HCT116 (cell line): ENCODE measurements at regions not wholly inside any gene's neighbourhood (a gene's known extent, or its start where the extent isn't known, plus 50 kb on each side); places are given as distances from the start of the nearest gene placed in this dataset.

Source experiments
- CEBPB ChIP-seq: IDR thresholded peaks from 2 replicates; pipeline ENCODE4 v1.6.1; 2012; ENCODE audit warnings: low read depth
- CTCF ChIP-seq, 3 experiments: fragments of 200-600 bp in 1 of 3; sonication (generic) in 1 of 3; IDR thresholded peaks in 2 of 3; conservative IDR thresholded peaks in 1 of 3; 2 replicates each; pipeline ENCODE4 v1.5.1; 2012 to 2017; ENCODE audit warnings: low read depth in 2 of 3, low read length in 2 of 3, antibody characterized with exemption in 1 of 3, borderline replicate concordance in 1 of 3, control low read depth in 1 of 3, mild to moderate bottlenecking in 1 of 3, mixed read lengths in 1 of 3, mixed run types in 1 of 3, moderate library complexity in 1 of 3; ENCODE audit not compliant: insufficient read depth in 1 of 3
- EZH2 ChIP-seq: fragments of 200-600 bp; sonication (generic); IDR thresholded peaks from 2 replicates; pipeline ENCODE4 v1.6.1; 2017; ENCODE audit warnings: antibody characterized with exemption, mixed run types
- EZH2phosphoT487 ChIP-seq: fragments of 200-600 bp; IDR thresholded peaks from 2 replicates; pipeline ENCODE4 v1.6.1; 2018; ENCODE audit warnings: antibody characterized with exemption, borderline replicate concordance
- JUND ChIP-seq: IDR thresholded peaks from 2 replicates; pipeline ENCODE4 v1.6.1; 2012
- POLR2A ChIP-seq: IDR thresholded peaks from 2 replicates; pipeline ENCODE4 v1.7.0; 2011; ENCODE audit warnings: borderline replicate concordance; ENCODE audit not compliant: insufficient read depth, insufficient read length; ENCODE audit errors: extremely low read depth
- TCF7L2 ChIP-seq: IDR thresholded peaks from 2 replicates; pipeline ENCODE4 v1.7.0; 2011; ENCODE audit warnings: borderline replicate concordance, inconsistent platforms; ENCODE audit not compliant: insufficient read depth, insufficient read length; ENCODE audit errors: extremely low read depth
- ZNF274 ChIP-seq: fragments of 200-500 bp; sonication (Bioruptor generic); IDR thresholded peaks from 2 replicates; pipeline ENCODE4 v1.6.1; 2014; ENCODE audit warnings: mild to moderate bottlenecking, low read depth, low read length, inconsistent platforms
- TF ChIP-seq, protein P1 (sequence below): IDR thresholded peaks from 2 replicates; pipeline ENCODE4 v1.6.1; 2011; ENCODE audit warnings: mild to moderate bottlenecking, low read length, moderate library complexity; ENCODE audit not compliant: insufficient replicate concordance; ENCODE audit errors: extremely low read depth
- TF ChIP-seq, protein P2 (sequence below): IDR thresholded peaks from 2 replicates; pipeline ENCODE4 v1.6.1; 2012
- TF ChIP-seq, protein P3 (sequence below): IDR thresholded peaks from 2 replicates; pipeline ENCODE4 v1.6.1; 2012; ENCODE audit warnings: low read depth

- TF ChIP-seq CTCF (IDR thresholded peaks at IDR 0.05 in 2 of 3, conservative IDR thresholded peaks at IDR 0.05 in 1 of 3; ENCODE audit: borderline replicate concordance in 1 of 3, insufficient read depth in 1 of 3, low read depth in 2 of 3, low read length in 2 of 3) (no peak), EZH2 (no peak), EZH2phosphoT487 (no peak), POLR2A (no peak), CEBPB (no peak), ZNF274 (no peak), JUND (no peak), TCF7L2 (no peak)
- TF ChIP-seq, protein P1, sequence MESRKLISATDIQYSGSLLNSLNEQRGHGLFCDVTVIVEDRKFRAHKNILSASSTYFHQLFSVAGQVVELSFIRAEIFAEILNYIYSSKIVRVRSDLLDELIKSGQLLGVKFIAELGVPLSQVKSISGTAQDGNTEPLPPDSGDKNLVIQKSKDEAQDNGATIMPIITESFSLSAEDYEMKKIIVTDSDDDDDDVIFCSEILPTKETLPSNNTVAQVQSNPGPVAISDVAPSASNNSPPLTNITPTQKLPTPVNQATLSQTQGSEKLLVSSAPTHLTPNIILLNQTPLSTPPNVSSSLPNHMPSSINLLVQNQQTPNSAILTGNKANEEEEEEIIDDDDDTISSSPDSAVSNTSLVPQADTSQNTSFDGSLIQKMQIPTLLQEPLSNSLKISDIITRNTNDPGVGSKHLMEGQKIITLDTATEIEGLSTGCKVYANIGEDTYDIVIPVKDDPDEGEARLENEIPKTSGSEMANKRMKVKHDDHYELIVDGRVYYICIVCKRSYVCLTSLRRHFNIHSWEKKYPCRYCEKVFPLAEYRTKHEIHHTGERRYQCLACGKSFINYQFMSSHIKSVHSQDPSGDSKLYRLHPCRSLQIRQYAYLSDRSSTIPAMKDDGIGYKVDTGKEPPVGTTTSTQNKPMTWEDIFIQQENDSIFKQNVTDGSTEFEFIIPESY, result no peak
- TF ChIP-seq, protein P2, sequence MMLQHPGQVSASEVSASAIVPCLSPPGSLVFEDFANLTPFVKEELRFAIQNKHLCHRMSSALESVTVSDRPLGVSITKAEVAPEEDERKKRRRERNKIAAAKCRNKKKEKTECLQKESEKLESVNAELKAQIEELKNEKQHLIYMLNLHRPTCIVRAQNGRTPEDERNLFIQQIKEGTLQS, result no peak
- TF ChIP-seq, protein P3, sequence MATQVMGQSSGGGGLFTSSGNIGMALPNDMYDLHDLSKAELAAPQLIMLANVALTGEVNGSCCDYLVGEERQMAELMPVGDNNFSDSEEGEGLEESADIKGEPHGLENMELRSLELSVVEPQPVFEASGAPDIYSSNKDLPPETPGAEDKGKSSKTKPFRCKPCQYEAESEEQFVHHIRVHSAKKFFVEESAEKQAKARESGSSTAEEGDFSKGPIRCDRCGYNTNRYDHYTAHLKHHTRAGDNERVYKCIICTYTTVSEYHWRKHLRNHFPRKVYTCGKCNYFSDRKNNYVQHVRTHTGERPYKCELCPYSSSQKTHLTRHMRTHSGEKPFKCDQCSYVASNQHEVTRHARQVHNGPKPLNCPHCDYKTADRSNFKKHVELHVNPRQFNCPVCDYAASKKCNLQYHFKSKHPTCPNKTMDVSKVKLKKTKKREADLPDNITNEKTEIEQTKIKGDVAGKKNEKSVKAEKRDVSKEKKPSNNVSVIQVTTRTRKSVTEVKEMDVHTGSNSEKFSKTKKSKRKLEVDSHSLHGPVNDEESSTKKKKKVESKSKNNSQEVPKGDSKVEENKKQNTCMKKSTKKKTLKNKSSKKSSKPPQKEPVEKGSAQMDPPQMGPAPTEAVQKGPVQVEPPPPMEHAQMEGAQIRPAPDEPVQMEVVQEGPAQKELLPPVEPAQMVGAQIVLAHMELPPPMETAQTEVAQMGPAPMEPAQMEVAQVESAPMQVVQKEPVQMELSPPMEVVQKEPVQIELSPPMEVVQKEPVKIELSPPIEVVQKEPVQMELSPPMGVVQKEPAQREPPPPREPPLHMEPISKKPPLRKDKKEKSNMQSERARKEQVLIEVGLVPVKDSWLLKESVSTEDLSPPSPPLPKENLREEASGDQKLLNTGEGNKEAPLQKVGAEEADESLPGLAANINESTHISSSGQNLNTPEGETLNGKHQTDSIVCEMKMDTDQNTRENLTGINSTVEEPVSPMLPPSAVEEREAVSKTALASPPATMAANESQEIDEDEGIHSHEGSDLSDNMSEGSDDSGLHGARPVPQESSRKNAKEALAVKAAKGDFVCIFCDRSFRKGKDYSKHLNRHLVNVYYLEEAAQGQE, result no peak
Measured at GRCh38 chr3:46138581-46138980, 69.5 kb downstream of the CCR1 start.
